GM18858 (cell line): ENCODE measurements at regions not wholly inside any gene's neighbourhood (a gene's known extent, or its start where the extent isn't known, plus 50 kb on each side); places are given as distances from the start of the nearest gene placed in this dataset.
"Not testable (repeated sequence)": the region's sequence is repeated elsewhere in the genome, so short reads cannot be mapped to it uniquely, and the experiment has no call there.

Source experiments
- ATAC-seq: cut with Tn5 transposase; IDR thresholded peaks from one replicate; pipeline ENCODE4 v1.9.1; 2021; ENCODE audit not compliant: unreplicated experiment

DNA sequence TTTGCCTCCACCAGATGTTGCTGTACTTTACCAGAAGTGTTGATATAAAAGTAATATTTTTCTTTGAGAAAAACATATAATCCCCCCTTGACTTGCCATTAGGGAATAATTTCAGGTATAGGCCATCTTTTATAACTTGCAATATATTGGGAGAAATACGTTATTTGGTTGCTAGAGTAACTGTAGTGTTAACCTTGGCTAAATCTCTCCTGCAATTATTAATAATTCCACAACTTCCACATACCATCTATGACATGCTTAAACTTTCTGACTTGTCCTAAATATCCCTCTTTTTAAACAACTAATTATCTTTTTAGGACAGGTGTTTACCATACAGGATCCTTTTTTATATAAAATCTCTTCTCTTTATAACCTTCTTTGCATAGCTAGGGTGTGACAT is 1048.2 kb downstream of the SLC16A7 start:
- no peak for ATAC-seq

- no peak for ATAC-seq
Observed at GRCh38 chr12:60666895-60667294, 1071.1 kb downstream of the SLC16A7 start.

DNA sequence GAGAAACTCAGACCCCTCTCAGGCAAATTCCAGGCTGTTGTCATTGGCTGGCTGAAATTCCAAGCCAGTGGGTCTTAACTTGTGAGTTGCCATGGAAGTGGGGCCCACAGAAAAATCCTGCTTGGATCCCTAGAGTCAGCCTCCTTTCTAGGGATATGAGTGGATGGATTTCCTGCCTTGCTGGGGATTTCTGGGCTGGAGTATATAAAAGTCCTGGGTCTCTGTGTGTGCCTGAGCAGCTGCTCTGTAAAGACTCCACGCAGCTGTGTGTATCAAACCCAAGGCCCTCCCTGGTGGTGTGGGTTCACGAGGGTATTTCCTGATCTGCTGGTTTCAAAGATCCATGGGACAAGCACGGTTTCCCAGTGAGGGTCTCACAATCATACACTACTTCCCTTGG is 1077.1 kb downstream of the SLC16A7 start:
- no peak for ATAC-seq

DNA sequence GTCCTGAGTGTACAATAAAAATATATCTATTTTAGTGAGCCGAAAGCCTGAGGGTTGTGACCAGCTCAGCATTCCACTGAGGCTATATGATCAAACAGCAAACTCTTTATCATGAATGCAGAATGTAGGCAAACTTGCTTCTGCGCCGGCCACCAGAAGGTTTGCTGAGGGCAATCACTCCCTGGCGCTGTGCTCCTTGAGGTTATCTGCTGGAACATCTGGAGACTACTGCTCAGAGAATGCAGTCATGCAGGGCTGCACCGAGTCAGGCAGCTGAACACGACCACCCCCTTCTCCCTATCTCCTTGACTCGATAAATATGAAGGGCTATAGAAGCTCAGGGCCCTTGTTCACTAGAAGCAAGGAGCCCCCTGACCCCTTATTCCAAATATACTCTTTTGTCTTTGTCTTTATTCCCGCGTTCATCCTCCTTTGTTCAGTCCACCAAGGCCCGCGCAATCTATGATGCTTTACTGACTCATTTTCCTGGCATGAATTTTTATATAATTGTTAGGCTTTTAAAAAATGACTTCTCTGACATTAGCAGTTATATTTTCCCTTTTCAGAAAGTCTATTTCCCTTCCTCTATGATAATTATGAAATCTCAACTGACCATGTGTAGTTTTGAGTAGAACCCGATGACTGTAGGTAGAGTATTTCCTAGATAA is 1089.3 kb downstream of the SLC16A7 start:
- ATAC-seq, result no peak

GRCh38 chr12:60689137-60689536 is 1093.3 kb downstream of the SLC16A7 start:
- ATAC-seq, result no peak

DNA sequence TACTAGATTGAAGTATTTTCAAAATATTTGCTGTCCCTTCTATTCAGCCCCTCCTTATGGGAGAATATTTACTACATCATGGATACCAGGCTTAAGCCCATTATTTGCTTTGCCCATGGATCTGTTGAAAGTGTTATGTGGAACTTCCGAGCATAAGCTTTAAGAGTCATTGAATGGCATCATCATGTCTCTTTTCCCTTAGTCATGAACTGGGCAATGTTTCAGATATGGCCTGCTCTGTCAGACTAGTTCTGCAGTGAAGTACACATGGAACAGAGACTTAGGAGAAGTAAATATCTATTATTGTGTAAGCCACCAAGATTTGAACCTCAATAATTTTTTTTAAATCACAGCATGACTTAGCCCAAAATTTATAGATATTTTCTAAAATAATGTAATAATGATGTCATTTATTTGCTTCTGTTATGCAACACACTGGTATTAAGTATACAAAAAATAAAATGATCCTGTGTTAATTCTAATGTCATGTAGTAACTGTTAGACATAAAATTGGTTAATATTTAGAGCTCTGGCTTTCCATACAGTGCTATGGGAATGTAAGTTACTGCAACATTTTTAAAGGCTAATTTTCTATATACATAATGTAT is 1097.3 kb downstream of the SLC16A7 start:
- no peak for ATAC-seq

DNA sequence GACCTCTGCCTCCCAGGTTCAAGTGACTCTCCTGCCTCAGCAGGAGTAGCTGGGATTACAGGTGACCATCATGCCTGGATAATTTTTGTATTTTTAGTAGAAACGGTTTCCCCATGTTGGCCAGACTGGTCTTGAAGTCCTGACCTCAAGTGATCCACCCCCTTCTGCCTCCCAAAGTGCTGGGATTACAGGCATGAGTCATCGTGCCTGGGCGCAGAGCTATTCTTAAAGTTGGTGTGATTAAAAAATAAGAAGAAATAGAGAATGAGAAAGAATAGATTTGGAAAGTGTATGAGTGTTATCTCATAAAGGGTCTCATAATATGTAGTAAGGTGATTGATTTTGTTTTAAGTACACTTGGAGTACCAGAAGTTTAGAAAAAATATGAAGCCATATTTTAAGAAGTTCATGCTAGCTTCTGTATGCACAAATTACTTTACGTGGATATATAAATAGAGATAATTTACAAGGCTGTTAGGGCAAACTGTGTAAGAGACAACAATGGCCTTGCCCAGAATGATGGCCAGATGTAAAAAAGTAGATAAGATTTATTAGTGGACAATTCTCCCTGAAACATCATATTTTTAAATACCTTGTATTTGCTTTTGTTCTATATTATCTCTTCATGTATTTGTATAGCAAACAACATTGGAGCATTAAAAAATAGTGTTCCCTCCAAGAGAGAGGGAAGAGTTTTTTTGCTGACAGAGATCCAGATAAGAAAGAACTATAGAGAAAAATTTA is 1108.5 kb downstream of the SLC16A7 start:
- ATAC-seq, result no peak

GRCh38 chr12:60710246-60710645 is 1114.4 kb downstream of the SLC16A7 start:
- no peak for ATAC-seq

DNA sequence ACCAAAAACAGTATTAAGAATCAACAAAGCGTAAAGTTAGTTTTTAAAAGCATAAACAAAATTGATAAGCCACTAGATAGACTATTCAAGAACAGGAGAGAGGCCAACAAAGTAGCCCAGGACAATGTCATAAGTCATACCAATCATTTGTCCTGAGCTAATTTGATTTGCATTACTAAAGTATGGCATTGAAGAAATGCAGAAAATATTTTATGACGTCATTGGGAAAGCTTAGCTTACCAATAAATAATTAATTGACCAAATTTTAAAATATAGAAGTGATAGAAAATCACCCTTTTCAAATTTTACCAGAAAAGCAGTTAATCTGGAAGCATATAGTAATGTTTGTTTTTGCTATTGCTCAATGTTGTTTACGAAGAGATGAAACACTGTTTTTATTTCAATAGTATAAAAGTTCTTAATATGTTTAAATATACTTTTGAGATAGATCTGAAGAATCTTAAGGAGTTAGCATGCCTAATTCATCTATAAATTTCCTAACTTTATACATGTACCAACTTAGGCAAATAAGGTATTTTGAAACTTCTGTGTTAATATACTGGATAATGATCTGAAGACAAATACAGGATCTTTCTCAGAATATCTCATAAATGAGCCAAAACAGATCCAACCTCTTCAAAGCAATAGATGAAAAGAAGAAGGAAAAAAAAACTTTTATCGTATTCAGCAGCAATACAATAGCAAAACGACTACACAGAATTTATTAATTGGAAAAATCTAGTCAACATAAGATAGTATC is 1118.5 kb downstream of the SLC16A7 start:
- ATAC-seq, result no peak

DNA sequence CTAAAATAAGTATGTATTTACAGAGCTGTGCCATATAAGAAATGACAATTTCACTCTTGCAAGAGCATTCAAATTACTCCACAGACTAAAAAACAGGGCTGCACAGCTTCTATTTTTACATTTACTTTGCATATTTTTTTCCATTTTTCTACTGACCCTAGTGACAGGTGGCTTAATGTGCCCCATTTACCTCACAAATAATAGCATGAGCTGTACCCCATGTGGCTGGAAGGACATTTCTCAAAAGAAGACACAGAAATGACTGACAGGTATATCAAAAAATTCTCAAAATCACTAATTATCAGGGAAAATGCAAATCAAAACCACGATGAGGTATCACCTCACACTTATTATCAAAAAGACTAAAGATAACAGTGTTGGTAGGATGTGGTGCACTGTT is 1128.6 kb downstream of the SLC16A7 start:
- no peak for ATAC-seq

GRCh38 chr12:60724984-60725383 is 1129.2 kb downstream of the SLC16A7 start:
- ATAC-seq, result no peak

DNA sequence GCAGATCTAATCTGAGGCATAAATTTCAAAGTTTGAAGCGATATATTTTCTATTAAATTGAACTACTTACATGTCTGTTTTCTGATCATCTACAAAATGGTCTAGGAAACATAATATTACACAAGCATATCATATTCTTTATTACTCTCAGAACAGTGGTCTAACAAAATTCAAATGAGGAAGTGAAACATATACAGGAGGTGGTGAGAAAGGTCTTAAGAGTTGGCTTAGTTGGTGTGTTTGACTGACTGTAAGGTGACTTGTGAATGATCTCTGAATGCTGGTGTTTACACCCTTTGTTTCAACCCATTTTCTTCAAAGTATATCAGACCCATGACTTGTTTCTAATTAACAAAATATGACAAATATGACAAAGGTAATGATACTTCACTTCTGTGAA is 1156.8 kb downstream of the SLC16A7 start:
- ATAC-seq, result peak; percentile 95

DNA sequence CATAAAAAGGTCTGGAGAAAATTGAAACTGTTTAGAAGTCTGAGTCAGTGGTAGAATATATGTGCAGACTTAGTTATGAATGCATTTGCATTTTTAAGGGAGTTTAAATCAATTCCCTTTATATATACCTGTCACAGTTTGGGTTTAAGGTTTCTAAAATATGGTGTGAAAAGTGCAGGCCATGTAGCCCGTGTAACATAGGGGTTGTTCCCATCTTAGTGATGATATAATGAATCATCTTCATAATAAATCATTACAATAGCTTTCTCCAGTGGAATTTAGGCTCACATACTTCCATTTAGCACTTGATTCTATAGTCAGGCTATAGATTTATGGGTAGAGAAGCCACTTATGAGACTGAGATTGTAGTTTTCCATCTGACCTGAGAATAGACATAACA is 1162.4 kb downstream of the SLC16A7 start:
- ATAC-seq, result no peak

DNA sequence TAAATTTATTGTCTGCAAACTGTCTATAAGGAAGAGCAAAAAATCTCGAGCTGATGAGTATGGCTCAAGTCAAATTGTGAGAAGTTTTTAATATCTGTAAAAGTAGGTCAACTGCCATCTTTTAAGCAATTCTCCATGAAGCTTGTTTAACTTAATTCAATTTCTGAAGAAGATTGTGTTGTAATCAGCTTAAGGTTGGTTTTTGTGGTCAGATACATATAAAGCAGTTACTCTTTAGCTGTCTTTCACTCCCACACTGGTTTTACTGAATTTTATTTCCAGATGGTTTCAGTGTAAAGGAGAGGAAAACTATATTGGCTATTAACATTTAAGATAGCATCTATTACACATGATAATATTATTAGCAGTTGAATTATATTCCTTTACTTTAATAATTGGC is 1165.1 kb downstream of the SLC16A7 start:
- no peak for ATAC-seq

DNA sequence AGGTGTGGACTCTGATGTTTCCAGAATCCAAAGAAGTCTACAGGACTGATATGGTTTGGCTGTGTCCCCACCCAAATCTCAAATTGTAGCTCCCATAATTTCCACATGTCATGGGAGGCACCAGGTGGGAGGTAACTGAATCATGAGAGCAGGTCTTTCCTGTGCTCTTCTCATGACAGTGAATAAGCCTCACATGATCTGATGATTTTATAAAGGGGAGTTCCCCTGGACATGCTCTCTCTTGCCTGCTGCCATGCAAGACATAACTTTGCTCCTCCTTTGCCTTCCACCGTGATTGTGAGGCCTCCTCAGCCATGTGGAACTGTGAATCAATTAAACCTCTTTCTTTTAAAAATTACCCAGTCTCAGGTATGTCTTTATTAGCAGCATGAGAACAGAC is 1205.3 kb downstream of the SLC16A7 start:
- ATAC-seq, result not testable (repeated sequence)

- ATAC-seq, result no peak
Observed at GRCh38 chr12:60803147-60803546, 1207.3 kb downstream of the SLC16A7 start.

- ATAC-seq, result no peak
Observed at GRCh38 chr12:60805364-60805763, 1209.5 kb downstream of the SLC16A7 start.

GRCh38 chr12:60819794-60820193 is 1224.0 kb downstream of the SLC16A7 start:
- no peak for ATAC-seq

- no peak for ATAC-seq
Observed at GRCh38 chr12:60822580-60822979, 1226.8 kb downstream of the SLC16A7 start.

GRCh38 chr12:60830381-60830780 is 1234.6 kb downstream of the SLC16A7 start:
- ATAC-seq, result no peak

- ATAC-seq, result no peak
Observed at GRCh38 chr12:60832290-60832689, 1236.5 kb downstream of the SLC16A7 start.

DNA sequence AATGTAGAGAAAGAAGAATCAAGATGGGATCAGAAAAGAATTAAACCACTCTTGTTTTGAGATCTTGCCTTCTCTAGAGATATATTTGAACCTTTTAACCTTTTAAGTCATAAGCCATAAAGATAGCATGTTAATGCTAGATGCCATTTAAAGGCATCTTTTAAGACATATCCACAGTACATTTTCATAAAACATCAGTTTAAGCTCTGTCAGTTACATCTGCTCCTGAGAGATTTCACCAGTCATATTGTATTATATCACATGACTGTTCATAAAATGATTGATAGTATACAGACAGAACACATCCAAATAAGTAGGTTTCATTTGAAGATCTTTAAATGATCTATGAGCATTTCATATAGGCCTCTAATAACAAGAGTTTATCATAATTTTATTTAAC is 1238.5 kb downstream of the SLC16A7 start:
- no peak for ATAC-seq
